ENCODE measurements at regions not wholly inside any gene's neighbourhood (a gene's known extent, or its start where the extent isn't known, plus 50 kb on each side); places are given as distances from the start of the nearest gene placed in this dataset.
"Not testable (repeated sequence)": the region's sequence is repeated elsewhere in the genome, so short reads cannot be mapped to it uniquely, and the experiment has no call there.

DNA sequence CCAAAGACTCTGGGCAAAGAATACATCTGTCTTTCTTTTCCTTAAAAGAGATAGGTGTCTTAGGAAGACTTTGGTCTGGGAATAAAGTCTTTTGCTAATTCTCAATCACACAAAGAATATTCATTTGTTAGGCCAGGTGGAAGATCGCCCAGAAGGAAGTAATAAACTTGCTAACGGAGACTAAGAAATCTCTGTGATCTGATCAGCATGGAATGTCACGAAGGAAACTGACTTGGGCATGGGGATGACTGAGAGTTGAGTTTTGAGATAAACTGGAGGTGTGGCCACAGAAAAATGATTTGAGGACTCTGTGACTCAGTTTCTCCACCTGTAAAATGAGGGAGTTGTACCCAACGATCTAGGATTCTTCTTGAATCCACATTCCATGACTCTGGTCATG is 161.1 kb upstream of the SVIL start:
- DNase-seq, result no peak

DNA sequence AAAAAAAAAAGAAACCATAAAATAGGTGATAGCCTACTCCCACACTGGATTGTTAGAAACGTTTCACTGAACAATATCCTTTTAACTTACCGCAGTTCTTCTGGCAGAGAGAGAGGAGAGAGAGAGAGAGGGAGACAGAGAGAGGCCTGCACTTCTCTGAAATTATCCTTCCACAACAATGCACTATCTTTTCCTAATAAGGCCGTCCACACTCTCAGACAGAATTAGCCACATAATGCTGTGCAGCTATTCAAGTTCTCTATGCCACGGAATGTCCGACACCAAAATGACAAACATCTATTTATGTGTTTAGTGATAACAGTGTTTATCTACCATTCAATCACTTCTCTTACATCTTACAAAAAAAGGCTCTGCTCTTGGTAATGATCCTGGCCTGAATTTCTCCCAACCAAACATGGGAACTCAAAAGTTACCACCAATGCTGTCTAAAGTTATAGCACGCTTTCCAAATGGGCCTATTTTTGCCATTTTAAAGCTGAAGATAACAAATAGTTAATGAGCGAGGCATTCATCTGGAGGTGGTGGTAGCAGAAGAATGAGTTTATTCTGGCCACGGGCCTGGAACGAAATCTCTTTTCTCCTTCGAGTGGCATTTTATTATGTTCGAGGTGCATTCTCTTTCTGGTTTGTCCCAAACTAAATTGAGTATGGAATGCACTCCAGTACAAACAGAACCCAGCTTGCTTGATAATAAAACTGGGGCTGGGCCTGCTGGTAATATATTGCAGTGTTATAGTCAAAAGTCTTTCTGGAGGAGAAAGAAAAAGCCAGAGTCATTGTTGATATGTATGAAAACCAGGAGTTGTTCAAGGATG is 160.2 kb upstream of the SVIL start:
- DNase-seq, result no peak

GRCh38 chr10:29791773-29792172 is 157.0 kb upstream of the SVIL start:
- no peak for DNase-seq

DNA sequence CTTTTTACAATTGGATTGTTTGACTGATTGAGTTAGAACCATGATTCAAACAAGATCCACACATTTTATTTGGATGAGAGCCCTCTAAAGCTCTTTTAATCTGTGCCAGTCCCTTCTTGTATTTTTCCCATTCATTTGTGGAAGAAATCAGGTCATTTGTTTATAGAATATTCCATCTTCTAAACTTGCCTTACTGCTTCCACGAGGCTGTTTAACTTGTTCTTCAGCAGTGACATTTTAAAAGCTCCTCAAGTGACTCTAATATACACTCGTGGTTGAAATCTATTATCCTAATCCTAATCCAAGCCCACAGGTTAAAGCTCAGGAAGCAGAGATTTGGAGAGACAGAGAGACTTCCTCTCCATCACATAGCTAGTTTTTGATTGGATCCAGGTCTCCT is 155.4 kb upstream of the SVIL start:
- DNase-seq, result no peak

- DNase-seq, result no peak
Measured at GRCh38 chr10:29788113-29788512, 153.3 kb upstream of the SVIL start.

GRCh38 chr10:29785701-29786100 is 150.9 kb upstream of the SVIL start:
- no peak for DNase-seq

GRCh38 chr10:29784175-29784773 is 149.5 kb upstream of the SVIL start:
- peak; percentile 28 to 89 (median 64) for DNase-seq

DNA sequence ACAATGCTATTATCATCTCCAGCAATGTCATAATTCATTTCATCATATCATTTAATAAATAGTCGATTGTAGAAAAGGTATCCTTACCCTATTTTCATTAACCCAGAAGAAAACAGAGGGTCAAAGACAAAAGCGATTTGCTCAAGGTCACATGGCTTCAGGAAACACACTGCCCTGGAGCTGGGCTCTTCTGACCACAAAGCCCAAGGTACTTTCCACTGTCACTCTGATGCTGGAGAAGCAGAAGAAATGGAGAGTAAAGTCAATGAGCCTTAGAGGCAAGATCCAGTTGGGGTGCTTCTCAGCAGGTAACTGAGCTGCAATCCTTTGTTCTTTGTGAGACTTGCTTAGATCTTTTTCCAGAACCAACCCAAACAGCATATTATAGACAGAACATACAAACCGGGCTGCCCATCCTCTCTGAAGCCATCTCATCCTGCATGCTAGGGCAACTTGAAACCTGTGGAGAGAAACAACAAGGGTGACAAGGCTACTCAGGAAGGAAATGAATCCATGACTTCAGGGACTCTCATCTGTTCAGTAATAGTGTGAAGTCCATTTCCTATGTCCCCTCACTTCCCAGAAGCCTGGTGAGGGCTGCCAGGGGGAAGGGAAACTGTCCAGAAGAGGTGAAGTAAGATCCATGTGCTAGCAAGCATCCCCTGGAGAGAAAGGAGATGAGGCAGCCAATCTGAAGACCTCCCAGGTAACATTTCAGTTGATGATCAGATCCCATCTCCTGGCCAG is 148.6 kb upstream of the SVIL start:
- DNase-seq, result no peak

DNA sequence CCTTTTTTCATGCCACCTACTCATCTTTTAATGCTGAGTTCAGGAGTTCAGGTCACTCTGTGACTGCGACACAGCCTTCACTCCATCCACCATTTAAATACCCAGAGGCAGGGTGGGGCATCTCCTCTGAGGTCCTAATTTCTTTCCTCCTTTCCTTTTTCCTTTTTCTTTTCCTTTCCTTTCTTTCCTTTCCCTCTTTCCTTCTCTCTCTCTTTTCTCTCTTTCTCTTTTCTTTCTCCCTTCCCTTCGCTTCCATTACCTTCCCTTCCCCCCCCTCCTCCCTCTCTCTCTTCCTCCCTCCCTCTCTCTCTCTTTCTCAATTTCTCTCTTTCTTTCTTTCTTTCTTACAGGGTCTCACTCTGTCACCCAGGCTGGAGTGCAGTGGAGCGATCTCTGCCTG is 145.9 kb upstream of the SVIL start:
- no peak for DNase-seq

DNA sequence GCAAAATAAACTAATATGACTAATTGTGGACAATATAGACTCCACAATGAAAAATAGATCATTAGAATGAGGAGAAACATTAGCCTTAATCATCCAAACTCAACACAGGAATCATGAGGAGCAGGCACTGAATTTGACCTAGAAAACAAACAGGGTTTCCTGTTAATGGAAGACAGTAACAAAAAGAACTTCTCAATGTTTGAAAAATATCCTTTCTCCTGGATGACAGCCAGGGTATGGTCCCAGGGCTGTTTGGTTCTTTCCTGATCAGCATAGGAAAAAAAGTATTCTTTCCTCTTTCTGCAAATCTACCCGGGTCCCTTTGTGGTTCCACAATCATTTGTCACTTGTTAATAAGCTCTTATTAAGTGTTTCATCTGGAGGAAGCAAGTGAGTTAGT is 145.3 kb upstream of the SVIL start:
- no peak for DNase-seq

GRCh38 chr10:29776246-29776645 is 141.5 kb upstream of the SVIL start:
- DNase-seq, result no peak

- DNase-seq, result no peak
Measured at GRCh38 chr10:29774475-29774874, 139.7 kb upstream of the SVIL start.

DNA sequence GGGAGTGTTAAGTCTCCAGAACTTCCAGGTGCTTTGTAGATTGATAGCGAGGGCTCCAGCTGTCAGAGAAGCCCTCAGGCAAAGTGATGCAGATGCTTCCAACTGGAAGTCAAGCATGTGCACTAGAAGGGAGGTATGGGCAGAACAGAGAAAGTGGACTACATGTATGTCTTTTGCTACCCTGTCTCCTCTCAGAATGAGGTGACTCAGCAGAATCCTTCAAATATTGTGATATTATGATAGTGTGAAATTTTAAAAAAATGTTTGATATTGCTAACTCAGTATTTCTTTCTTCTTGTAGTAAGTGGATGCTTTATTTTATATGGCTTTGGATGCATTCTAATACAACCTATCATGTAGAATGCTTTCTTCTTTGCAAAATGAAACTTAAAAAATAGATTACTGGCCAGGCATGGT is 138.9 kb upstream of the SVIL start:
- no peak for DNase-seq

DNA sequence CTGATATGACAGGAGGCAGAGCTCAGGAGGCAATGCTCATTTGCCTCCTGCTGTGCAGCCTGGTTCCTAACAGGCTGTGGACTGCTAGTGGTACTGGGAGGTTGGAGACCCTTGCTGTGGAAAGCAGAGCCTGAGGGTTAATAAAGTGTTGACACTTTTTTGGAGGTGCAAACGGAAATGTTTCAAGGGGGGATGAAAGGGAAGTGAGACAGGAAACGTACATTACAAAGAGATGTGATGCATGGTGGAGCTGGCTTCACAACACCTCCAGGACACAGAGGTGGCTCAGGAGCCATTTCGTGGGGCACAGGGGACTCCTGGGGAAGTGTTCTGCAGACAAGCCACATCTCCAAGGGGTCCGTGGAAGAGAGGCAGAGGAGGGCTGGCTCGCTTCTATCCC is 137.6 kb upstream of the SVIL start:
- DNase-seq, result no peak

DNA sequence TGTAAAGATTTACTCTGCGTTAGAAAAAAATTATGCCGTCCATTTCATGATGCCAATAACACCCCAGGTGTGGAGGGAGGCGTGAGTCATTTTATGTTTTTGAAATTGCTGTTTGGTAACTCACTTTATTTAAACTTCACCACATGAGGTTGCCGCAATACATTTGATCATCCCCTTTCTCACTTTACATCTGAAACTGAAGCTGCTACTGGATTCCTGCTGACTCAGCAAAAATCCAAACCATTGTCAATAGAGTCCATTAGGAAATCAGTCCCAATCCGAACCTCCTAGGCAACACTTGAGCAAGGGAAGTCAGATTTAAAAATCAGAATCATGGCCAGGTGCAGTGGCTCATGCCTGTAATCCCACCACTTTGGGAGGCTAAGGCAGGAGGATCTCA is 136.6 kb upstream of the SVIL start:
- no peak for DNase-seq

DNA sequence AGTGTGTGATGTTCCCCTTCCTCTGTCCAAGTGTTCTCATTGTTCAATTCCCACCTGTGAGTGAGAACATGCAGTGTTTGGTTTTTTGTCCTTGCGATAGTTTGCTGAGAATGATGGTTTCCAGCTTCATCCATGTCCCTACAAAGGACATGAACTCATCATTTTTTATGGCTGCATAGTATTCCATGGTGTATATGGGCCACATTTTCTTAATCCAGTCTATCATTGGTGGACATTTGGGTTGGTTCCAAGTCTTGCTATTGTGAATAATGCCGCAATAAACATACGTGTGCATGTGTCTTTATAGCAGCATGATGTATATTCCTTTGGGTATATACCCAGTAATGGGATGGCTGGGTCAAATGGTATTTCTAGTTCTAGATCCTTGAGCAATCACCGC is 134.5 kb upstream of the SVIL start:
- DNase-seq, result not testable (repeated sequence)

- DNase-seq, result no peak
Measured at GRCh38 chr10:29767968-29768367, 133.2 kb upstream of the SVIL start.

DNA sequence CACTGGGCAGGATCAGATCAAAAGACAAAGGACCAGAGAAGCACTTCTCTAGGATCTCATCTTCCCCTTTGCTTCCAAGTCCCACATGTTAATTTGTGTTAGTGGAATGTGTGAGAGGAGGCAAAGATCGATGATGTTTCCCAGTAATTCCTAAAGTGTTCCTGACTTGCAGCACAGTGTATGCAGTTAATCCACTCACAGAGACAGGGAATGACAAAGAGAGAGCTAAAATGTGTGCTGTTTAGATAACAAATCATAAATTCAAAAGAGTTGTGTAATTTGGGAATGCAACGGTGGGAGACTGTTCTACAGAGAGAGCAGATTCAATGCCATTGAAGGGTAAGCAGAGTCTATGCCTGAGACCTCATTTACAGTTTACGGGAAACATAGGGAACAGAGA is 132.0 kb upstream of the SVIL start:
- DNase-seq, result no peak

- no peak for DNase-seq
Measured at GRCh38 chr10:29765330-29765729, 130.6 kb upstream of the SVIL start.

DNA sequence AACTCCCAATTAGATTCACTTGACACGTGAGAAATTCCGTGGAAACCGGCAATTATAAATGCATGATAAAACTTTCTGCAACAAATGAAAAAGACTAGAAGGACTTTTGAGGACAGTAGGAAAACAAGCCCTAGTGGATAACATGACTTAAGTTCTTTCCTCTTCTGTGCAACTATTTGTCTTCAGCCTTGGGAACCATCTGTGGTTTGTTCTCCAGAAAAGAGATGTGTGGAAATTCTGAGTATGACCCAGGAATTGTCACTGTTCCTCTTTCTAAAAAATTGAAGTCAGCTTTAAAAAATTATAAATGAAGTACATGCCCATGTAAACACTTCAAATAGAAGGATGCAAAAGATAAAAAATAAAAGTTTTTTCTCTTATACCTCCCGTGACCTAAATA is 128.6 kb upstream of the SVIL start:
- no peak for DNase-seq

- DNase-seq, result no peak
Measured at GRCh38 chr10:29761916-29762315, 127.1 kb upstream of the SVIL start.

GRCh38 chr10:29760138-29760900 is 125.5 kb upstream of the SVIL start:
- DNase-seq, result no peak
